IMR-90 (cell line): ENCODE measurements at regions not wholly inside any gene's neighbourhood (a gene's known extent, or its start where the extent isn't known, plus 50 kb on each side); places are given as distances from the start of the nearest gene placed in this dataset.

Experiments used
- ATAC-seq: fragments of 200-7000 bp; cut with Tn5 transposase; 2 replicates; pipeline ENCODE4 v1.9.1; 2020; ENCODE audit warnings: low read depth, mild to moderate bottlenecking, moderate library complexity
- BruUV-seq: library from RNA; stranded (reverse); fragments of 400-500 nt; replicated peaks from 2 replicates; lab custom pipeline; 2021; lab: Mats Ljungman, UMichigan
- CTCF ChIA-PET: fragments of 300-600 bp; formaldehyde crosslinking; extraction: SDS; loops from one replicate; lab custom pipeline; 2021; ENCODE audit warnings: antibody characterized with exemption; lab: Yijun Ruan, JAX
- POLR2A ChIA-PET: fragments of 300-600 bp; sonication (Branson Sonifier 250); formaldehyde crosslinking; loops from one replicate; lab custom pipeline; 2022; ENCODE audit warnings: antibody characterized with exemption; ENCODE audit not compliant: unreplicated experiment; lab: Charles Lee
- DNase-seq: peaks from one replicate; pipeline ENCODE4 v3.0.0; 2013
- H2AFZ ChIP-seq: replicated peaks from 2 replicates; pipeline ENCODE3; 2013; ENCODE audit warnings: low read length, mild to moderate bottlenecking; ENCODE audit not compliant: poor library complexity
- H2AK5ac ChIP-seq: 2 replicates; pipeline ENCODE4 v1.6.1; 2013; ENCODE audit warnings: low read depth, low read length, inconsistent platforms
- H2AK9ac ChIP-seq: replicated peaks from 2 replicates; pipeline ENCODE3; 2013; ENCODE audit warnings: mild to moderate bottlenecking, low read depth, low read length, moderate library complexity; ENCODE audit not compliant: poor library complexity
- H2BK120ac ChIP-seq: 2 replicates; pipeline ENCODE4 v1.6.1; 2013; ENCODE audit warnings: low read depth, low read length, inconsistent platforms
- H2BK15ac ChIP-seq: 3 replicates; pipeline ENCODE4 v1.6.1; 2013; ENCODE audit warnings: low read depth, low read length, inconsistent platforms
- H2BK20ac ChIP-seq: 2 replicates; pipeline ENCODE4 v1.6.1; 2013; ENCODE audit warnings: low read depth, mild to moderate bottlenecking, inconsistent platforms, low read length, moderate library complexity
- H2BK5ac ChIP-seq: 2 replicates; pipeline ENCODE4 v1.6.1; 2013; ENCODE audit warnings: mild to moderate bottlenecking, low read depth, low read length, inconsistent platforms; ENCODE audit not compliant: poor library complexity, severe bottlenecking
- H3K14ac ChIP-seq: replicated peaks from 2 replicates; pipeline ENCODE4 v1.6.1; 2013; ENCODE audit warnings: low read depth, low read length, inconsistent platforms
- H3K18ac ChIP-seq: 2 replicates; pipeline ENCODE4 v1.6.1; 2013; ENCODE audit warnings: low read depth, low read length, control low read depth
- H3K23ac ChIP-seq: 2 replicates; pipeline ENCODE4 v1.6.1; 2013; ENCODE audit warnings: low read depth, low read length, inconsistent platforms
- H3K27ac ChIP-seq: 2 replicates; pipeline ENCODE4 v1.5.1; 2013; ENCODE audit warnings: mild to moderate bottlenecking, control low read depth, low read length; ENCODE audit not compliant: insufficient read depth
- H3K27me3 ChIP-seq: 2 replicates; pipeline ENCODE4 v1.6.1; 2013; ENCODE audit warnings: low read length; ENCODE audit not compliant: control insufficient read depth, insufficient read depth
- H3K36me3 ChIP-seq: 2 replicates; pipeline ENCODE4 v1.6.1; 2013; ENCODE audit warnings: low read length, mixed read lengths; ENCODE audit not compliant: control insufficient read depth, insufficient read depth
- H3K4ac ChIP-seq: 2 replicates; pipeline ENCODE4 v1.6.1; 2013; ENCODE audit warnings: low read depth, low read length, inconsistent platforms
- H3K4me1 ChIP-seq: 2 replicates; pipeline ENCODE4 v1.6.1; 2013; ENCODE audit warnings: low read length, mixed read lengths; ENCODE audit not compliant: control insufficient read depth, insufficient read depth
- H3K4me2 ChIP-seq: 2 replicates; pipeline ENCODE4 v1.6.1; 2013; ENCODE audit warnings: low read depth, mild to moderate bottlenecking, control low read depth, low read length, moderate library complexity
- H3K4me3 ChIP-seq: 2 replicates; pipeline ENCODE4 v1.5.1; 2013; ENCODE audit warnings: low read depth, mild to moderate bottlenecking, control low read depth, low read length, moderate library complexity; ENCODE audit not compliant: insufficient read depth
- H3K56ac ChIP-seq: 2 replicates; pipeline ENCODE4 v1.6.1; 2013; ENCODE audit warnings: low read length, inconsistent platforms; ENCODE audit not compliant: insufficient read depth; ENCODE audit errors: extremely low read depth
- H3K79me1 ChIP-seq, 2 experiments: 2 replicates each; pipeline ENCODE4 v1.6.1; 2013; ENCODE audit warnings: low read length in 2 of 2, inconsistent platforms in 1 of 2, low read depth in 1 of 2
- H3K9ac ChIP-seq: 2 replicates; pipeline ENCODE4 v1.6.1; 2013; ENCODE audit warnings: low read depth, low read length, control low read depth
- H3K9me1 ChIP-seq: 2 replicates; pipeline ENCODE4 v1.6.1; 2013; ENCODE audit warnings: low read length, inconsistent platforms; ENCODE audit not compliant: insufficient read depth
- H3K9me3 ChIP-seq: 2 replicates; pipeline ENCODE4 v1.6.1; 2013; ENCODE audit warnings: low read length; ENCODE audit not compliant: control insufficient read depth, insufficient read depth
- H4K20me1 ChIP-seq: 2 replicates; pipeline ENCODE4 v1.6.1; 2013; ENCODE audit warnings: low read length, inconsistent platforms; ENCODE audit not compliant: insufficient read depth
- H4K5ac ChIP-seq: 2 replicates; pipeline ENCODE4 v1.6.1; 2013; ENCODE audit warnings: mild to moderate bottlenecking, low read depth, low read length, control low read depth
- H4K8ac ChIP-seq, 2 experiments: 2 replicates each; pipeline ENCODE4 v1.6.1; 2013; ENCODE audit warnings: low read depth in 2 of 2, low read length in 2 of 2, control low read depth in 1 of 2, inconsistent platforms in 1 of 2
- H4K91ac ChIP-seq: 2 replicates; pipeline ENCODE4 v1.6.1; 2013; ENCODE audit warnings: low read depth, low read length, inconsistent platforms; ENCODE audit not compliant: insufficient read depth
- BHLHE40 ChIP-seq: fragments of 150-350 bp; IDR thresholded peaks from 2 replicates; pipeline ENCODE4 v1.6.1; 2016; ENCODE audit warnings: mild to moderate bottlenecking, low read depth, low read length
- CEBPB ChIP-seq: IDR thresholded peaks from 2 replicates; pipeline ENCODE4 v1.6.1; 2012; ENCODE audit warnings: low read depth, low read length, improper control_type of control experiment
- CHD1 ChIP-seq: IDR thresholded peaks from 2 replicates; pipeline ENCODE4 v1.6.1; 2012; ENCODE audit warnings: low read depth, low read length, improper control_type of control experiment
- FOS ChIP-seq: fragments of 150-350 bp; IDR thresholded peaks from 2 replicates; pipeline ENCODE4 v1.6.1; 2016; ENCODE audit warnings: low read depth, low read length
- MAFK ChIP-seq: IDR thresholded peaks from 2 replicates; pipeline ENCODE4 v1.6.1; 2012; ENCODE audit warnings: low read depth, low read length, improper control_type of control experiment
- MAZ ChIP-seq: IDR thresholded peaks from 2 replicates; pipeline ENCODE4 v1.6.1; 2012; ENCODE audit warnings: low read depth, mild to moderate bottlenecking, low read length, improper control_type of control experiment, moderate library complexity, borderline replicate concordance
- MXI1 ChIP-seq: IDR thresholded peaks from 2 replicates; pipeline ENCODE4 v1.6.1; 2012; ENCODE audit warnings: low read depth, mild to moderate bottlenecking, low read length, moderate library complexity, borderline replicate concordance
- NFE2L2 ChIP-seq: fragments of 150-350 bp; IDR thresholded peaks from 2 replicates; pipeline ENCODE4 v1.6.1; 2016; ENCODE audit warnings: low read depth, mild to moderate bottlenecking, low read length
- POLR2A ChIP-seq: IDR thresholded peaks from 2 replicates; pipeline ENCODE4 v1.6.1; 2012; ENCODE audit warnings: mild to moderate bottlenecking, low read depth, low read length
- RAD21 ChIP-seq: IDR thresholded peaks from 2 replicates; pipeline ENCODE4 v1.6.1; 2012; ENCODE audit warnings: low read length, improper control_type of control experiment
- RCOR1 ChIP-seq: IDR thresholded peaks from 2 replicates; pipeline ENCODE4 v1.6.1; 2012; ENCODE audit warnings: mild to moderate bottlenecking, low read length, improper control_type of control experiment; ENCODE audit not compliant: insufficient replicate concordance
- SMC3 ChIP-seq: fragments of 150-350 bp; IDR thresholded peaks from 2 replicates; pipeline ENCODE4 v1.6.1; 2016; ENCODE audit warnings: low read depth, mild to moderate bottlenecking, antibody characterized with exemption, low read length, moderate library complexity
- WGBS, 2 experiments: methylation state at CpG; one replicate each; pipeline versions ENCODE4 v1.1.5 to v1.1.7; 2013; ENCODE audit warnings: missing lambda C conversion rate in 2 of 2; ENCODE audit not compliant: insufficient read length in 1 of 2; ENCODE audit errors: extremely low coverage in 2 of 2; 5-methylcytosine and 5-hydroxymethylcytosine counted together
- dilution Hi-C: fragments of 300-500 bp; cut with HindIII; formaldehyde crosslinking; loops from one replicate; pipeline ENCODE4 v1.14.3; 2018; ENCODE audit warnings: low sequenced_read_pairs; ENCODE audit not compliant: unreplicated experiment
- in situ Hi-C: fragments of 300-500 bp; cut with MboI; formaldehyde crosslinking; loops from 3 replicates; pipeline ENCODE4 v1.14.3; 2019; ENCODE audit warnings: low sequenced_read_pairs, inconsistent platforms, mixed read lengths
- intact Hi-C: fragments of 100-400 bp; cut with micrococcal nuclease; formaldehyde crosslinking; loops from 2 replicates; pipeline ENCODE4 v1.10.0; 2022
- TF ChIP-seq, protein P1 (sequence below): fragments of 150-350 bp; IDR thresholded peaks from 2 replicates; pipeline ENCODE4 v1.6.1; 2017; ENCODE audit warnings: mild to moderate bottlenecking, antibody characterized with exemption, low read length, low read depth
- TF ChIP-seq, protein P2 (sequence below): conservative IDR thresholded peaks from 2 replicates; pipeline ENCODE4 v1.5.1; 2012; ENCODE audit warnings: mild to moderate bottlenecking, low read depth, low read length, improper control_type of control experiment

DNA sequence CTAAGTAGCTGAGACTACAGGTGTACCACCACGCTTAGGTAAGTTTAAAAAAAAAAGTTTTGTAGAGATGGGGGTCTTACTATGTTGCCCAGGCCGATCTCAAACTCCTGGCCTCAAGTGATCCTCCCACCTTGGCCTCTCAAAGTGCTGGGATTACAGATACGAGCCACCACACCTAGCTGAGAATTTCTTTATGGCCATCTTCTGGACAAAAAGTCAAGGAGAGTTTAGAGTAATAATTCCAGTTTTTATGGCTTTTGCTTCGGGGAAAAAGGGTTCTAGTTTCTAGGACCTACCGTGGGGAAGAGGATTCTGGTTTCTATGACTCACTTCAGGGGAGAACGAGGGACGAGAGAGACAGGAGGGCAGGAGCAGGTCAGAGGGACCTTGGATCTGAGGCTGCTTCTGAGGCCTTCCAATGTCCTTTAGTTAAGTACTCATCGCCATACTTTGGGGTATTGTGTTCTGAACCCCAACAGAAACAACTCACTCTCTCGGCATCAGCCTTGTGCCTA, 69.3 kb upstream of the IER3 start:
- Histone ChIP-seq H3K4me3 (no peak overlapping the region), H3K27me3 (no peaks in the 10 kb centered on the region), H3K79me1 (peaks cover 0 to 16% of the 10 kb centered on the region in 2 experiments; a peak in 2 of 4 replicates), H4K5ac (peak overlapping the region; percentile 68), H3K27ac (peak overlapping the region; percentile 70), H3K9ac (no peak overlapping the region), H2AFZ (peak overlapping the region; percentile 81), H2BK120ac (peak overlapping the region; percentile 95), H4K91ac (peak overlapping the region; percentile 82), H2AK9ac (peak overlapping the region; percentile 85), H3K36me3 (no peaks in the 10 kb centered on the region), H2BK20ac (peak overlapping the region; percentile 99), H3K14ac (peak overlapping the region; percentile 91), H3K9me3 (no peaks in the 10 kb centered on the region), H4K20me1 (no peaks in the 10 kb centered on the region), H2AK5ac (peak overlapping the region; percentile 100), H3K56ac (peak overlapping the region; percentile 34), H4K8ac (peak overlapping the region; percentile 79 to 95), H2BK5ac (peak overlapping the region; percentile 99), H3K4me1 (peaks cover 17% of the 10 kb centered on the region), H3K4ac (peak overlapping the region; percentile 86), H3K18ac (peak overlapping the region; percentile 19), H3K23ac (peak overlapping the region; percentile 88), H3K9me1 (peaks cover 12% of the 10 kb centered on the region), H3K4me2 (no peak overlapping the region), H2BK15ac (peak overlapping the region; percentile 95)
- TF ChIP-seq RAD21 = no peak
- TF ChIP-seq RCOR1 = no peak
- TF ChIP-seq, protein P1, sequence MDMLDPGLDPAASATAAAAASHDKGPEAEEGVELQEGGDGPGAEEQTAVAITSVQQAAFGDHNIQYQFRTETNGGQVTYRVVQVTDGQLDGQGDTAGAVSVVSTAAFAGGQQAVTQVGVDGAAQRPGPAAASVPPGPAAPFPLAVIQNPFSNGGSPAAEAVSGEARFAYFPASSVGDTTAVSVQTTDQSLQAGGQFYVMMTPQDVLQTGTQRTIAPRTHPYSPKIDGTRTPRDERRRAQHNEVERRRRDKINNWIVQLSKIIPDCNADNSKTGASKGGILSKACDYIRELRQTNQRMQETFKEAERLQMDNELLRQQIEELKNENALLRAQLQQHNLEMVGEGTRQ = no peak
- TF ChIP-seq NFE2L2 = no peak
- TF ChIP-seq MAZ = no peak
- no peak for TF ChIP-seq MAFK
- no peak for TF ChIP-seq CHD1
- no peak for TF ChIP-seq MXI1
- TF ChIP-seq POLR2A = no peak
- no peak for TF ChIP-seq CEBPB
- TF ChIP-seq SMC3 = no peak
- TF ChIP-seq FOS = no peak
- TF ChIP-seq, protein P2, sequence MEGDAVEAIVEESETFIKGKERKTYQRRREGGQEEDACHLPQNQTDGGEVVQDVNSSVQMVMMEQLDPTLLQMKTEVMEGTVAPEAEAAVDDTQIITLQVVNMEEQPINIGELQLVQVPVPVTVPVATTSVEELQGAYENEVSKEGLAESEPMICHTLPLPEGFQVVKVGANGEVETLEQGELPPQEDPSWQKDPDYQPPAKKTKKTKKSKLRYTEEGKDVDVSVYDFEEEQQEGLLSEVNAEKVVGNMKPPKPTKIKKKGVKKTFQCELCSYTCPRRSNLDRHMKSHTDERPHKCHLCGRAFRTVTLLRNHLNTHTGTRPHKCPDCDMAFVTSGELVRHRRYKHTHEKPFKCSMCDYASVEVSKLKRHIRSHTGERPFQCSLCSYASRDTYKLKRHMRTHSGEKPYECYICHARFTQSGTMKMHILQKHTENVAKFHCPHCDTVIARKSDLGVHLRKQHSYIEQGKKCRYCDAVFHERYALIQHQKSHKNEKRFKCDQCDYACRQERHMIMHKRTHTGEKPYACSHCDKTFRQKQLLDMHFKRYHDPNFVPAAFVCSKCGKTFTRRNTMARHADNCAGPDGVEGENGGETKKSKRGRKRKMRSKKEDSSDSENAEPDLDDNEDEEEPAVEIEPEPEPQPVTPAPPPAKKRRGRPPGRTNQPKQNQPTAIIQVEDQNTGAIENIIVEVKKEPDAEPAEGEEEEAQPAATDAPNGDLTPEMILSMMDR = no peak
- TF ChIP-seq BHLHE40 = no peak
- 88% methylated on average over 5 of the region's 9 CpGs; no CpG with 5 or more reads in 1 of the 2 experiments for WGBS, 2 experiments
- dilution Hi-C loops (no loop called here), in situ Hi-C loops (no loop called here), intact Hi-C loops (no loop called here)
- no peak for ATAC-seq
- ChIA-PET CTCF (no interaction called here), POLR2A (no interaction called here)
- no peak for DNase-seq
- no TSS peak for BruUV-seq
